ENCODE measurements at regions not wholly inside any gene's neighbourhood (a gene's known extent, or its start where the extent isn't known, plus 50 kb on each side); places are given as distances from the start of the nearest gene placed in this dataset.

- TF ChIP-seq CTCF (IDR thresholded peaks at IDR 0.05; ENCODE audit: insufficient read depth, low read length) (peak; percentile 24), POLR2AphosphoS5 (IDR thresholded peaks at IDR 0.05; ENCODE audit: low read depth) (no peak)
These were observed 59.6 kb upstream of the LMCD1 start for GRCh38 chr3:8441969-8442559.

Measured in HL-60 (cell line).